Caco-2 (cell line): ENCODE measurements at regions not wholly inside any gene's neighbourhood (a gene's known extent, or its start where the extent isn't known, plus 50 kb on each side); places are given as distances from the start of the nearest gene placed in this dataset.
A peak's percentile ranks its signal among the peaks of the same experiment; 100 is the strongest.

ENCODE experiments used
- BruUV-seq: library from RNA; stranded (reverse); fragments of 400-500 nt; replicated peaks from 2 replicates; lab custom pipeline; 2021; lab: Mats Ljungman, UMichigan
- CTCF ChIA-PET: fragments of 300-600 bp; sonication (Branson Sonifier 250); formaldehyde crosslinking; loops from one replicate; lab custom pipeline; 2022; ENCODE audit warnings: antibody characterized with exemption; lab: Charles Lee
- POLR2A ChIA-PET: fragments of 300-600 bp; sonication (Branson Sonifier 250); formaldehyde crosslinking; loops from one replicate; lab custom pipeline; 2022; ENCODE audit warnings: antibody characterized with exemption; lab: Charles Lee
- DNase-seq, 2 experiments: peaks; one replicate each; pipeline versions ENCODE4 v3.0.0 to v3.0.0-alpha.2; 2020 to 2022
- H3K27me3 ChIP-seq: replicated peaks from 2 replicates; pipeline ENCODE4 v1.6.0; 2011; ENCODE audit warnings: low read length; ENCODE audit not compliant: control insufficient read depth, insufficient read depth
- H3K36me3 ChIP-seq: 2 replicates; pipeline ENCODE4 v1.5.1; 2011; ENCODE audit warnings: low read length; ENCODE audit not compliant: control insufficient read depth, insufficient read depth
- H3K4me1 ChIP-seq: fragments of 250-450 bp; sonication (Bioruptor Pico); 2 replicates; pipeline ENCODE4 v1.5.1; 2020; ENCODE audit warnings: mild to moderate bottlenecking
- H3K4me3 ChIP-seq: 2 replicates; pipeline ENCODE4 v1.5.1; 2011; ENCODE audit warnings: low read depth, mild to moderate bottlenecking, control low read depth, low read length
- H3K9me3 ChIP-seq: fragments of 250-450 bp; sonication (Bioruptor Pico); 2 replicates; pipeline ENCODE4 v1.5.1; 2020; ENCODE audit warnings: mild to moderate bottlenecking, moderate library complexity
- H3K27ac Mint-ChIP-seq: one replicate; pipeline ENCODE4 v1.8.0; 2022; ENCODE audit warnings: mixed read lengths; ENCODE audit not compliant: unreplicated experiment
- H3K27me3 Mint-ChIP-seq: one replicate; pipeline ENCODE4 v1.8.0; 2022; ENCODE audit warnings: mixed read lengths; ENCODE audit not compliant: insufficient read depth, unreplicated experiment
- H3K36me3 Mint-ChIP-seq: one replicate; pipeline ENCODE4 v1.8.0; 2022; ENCODE audit warnings: mild to moderate bottlenecking, mixed read lengths; ENCODE audit not compliant: insufficient read depth, unreplicated experiment
- H3K4me1 Mint-ChIP-seq: one replicate; pipeline ENCODE4 v1.8.0; 2022; ENCODE audit warnings: low read depth, mixed read lengths; ENCODE audit not compliant: unreplicated experiment
- H3K4me3 Mint-ChIP-seq: one replicate; pipeline ENCODE4 v1.8.0; 2022; ENCODE audit warnings: mild to moderate bottlenecking, moderate library complexity, mixed read lengths; ENCODE audit not compliant: unreplicated experiment
- H3K9me3 Mint-ChIP-seq: one replicate; pipeline ENCODE4 v1.8.0; 2022; ENCODE audit warnings: mixed read lengths; ENCODE audit not compliant: unreplicated experiment
- intact Hi-C: fragments of 100-400 bp; cut with micrococcal nuclease; formaldehyde crosslinking; loops from one replicate; pipeline ENCODE4 v1.10.0; 2022; ENCODE audit not compliant: unreplicated experiment
- TF ChIP-seq, protein P1 (sequence below), 2 experiments: fragments of 200-600 bp in 1 of 2; IDR thresholded peaks; 1 replicate in 1 of 2; 2 replicates in 1 of 2; pipeline versions ENCODE4 v1.5.1 to v1.8.0; 2011 to 2022; ENCODE audit warnings: antibody characterized with exemption in 1 of 2, control low read depth in 1 of 2, inconsistent platforms in 1 of 2, low read depth in 1 of 2, low read length in 1 of 2, mild to moderate bottlenecking in 1 of 2, moderate library complexity in 1 of 2; ENCODE audit not compliant: insufficient read depth in 1 of 2, severe bottlenecking in 1 of 2, unreplicated experiment in 1 of 2

DNA sequence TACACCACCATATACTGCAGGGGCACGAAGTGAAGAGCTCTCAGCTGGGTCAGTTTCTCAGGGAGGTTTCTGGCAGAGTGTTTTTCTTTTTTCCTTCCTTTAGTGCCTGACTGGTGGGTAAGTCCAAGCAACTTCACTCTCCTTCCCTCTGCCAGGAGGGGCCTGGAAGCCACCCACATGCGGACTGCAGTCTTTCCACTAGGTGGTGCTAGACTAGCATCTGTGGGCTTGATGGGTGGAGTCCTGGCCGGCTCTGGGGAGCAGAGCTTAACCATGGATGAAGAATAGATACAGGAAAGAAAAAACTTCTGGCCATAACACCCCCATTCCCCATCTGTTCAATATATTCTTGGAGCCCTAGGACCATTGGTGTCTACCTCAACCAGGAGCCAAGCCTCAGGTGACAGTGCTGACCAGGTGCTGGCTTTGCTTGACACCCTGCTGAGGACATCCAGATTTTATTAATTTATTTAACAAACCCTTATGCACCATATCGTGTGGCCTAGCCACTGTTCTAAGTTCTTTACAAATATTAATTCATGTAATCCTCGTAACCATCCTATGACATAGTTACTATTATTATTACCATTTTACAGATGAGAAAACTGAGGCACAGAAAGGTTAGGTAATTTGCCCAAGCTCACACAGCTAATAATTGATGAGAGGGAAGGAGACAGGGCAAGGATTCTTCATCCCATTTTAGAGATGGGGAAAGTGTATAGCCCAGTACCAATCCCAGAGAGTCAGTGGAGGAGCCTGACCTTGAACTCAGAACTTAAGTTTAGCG is 126.7 kb upstream of the CSF3R start:
- no peaks in the 10 kb centered on the region for H3K36me3 ChIP-seq
- H3K9me3 ChIP-seq = no peaks in the 10 kb centered on the region
- Mint-ChIP-seq H3K27me3 (peaks cover 6% of the 10 kb centered on the region), H3K9me3 (no peaks in the 10 kb centered on the region), H3K4me1 (no peaks in the 10 kb centered on the region), H3K4me3 (no peak overlapping the region), H3K36me3 (no peaks in the 10 kb centered on the region), H3K27ac (no peak overlapping the region)
- TF ChIP-seq, protein P1, sequence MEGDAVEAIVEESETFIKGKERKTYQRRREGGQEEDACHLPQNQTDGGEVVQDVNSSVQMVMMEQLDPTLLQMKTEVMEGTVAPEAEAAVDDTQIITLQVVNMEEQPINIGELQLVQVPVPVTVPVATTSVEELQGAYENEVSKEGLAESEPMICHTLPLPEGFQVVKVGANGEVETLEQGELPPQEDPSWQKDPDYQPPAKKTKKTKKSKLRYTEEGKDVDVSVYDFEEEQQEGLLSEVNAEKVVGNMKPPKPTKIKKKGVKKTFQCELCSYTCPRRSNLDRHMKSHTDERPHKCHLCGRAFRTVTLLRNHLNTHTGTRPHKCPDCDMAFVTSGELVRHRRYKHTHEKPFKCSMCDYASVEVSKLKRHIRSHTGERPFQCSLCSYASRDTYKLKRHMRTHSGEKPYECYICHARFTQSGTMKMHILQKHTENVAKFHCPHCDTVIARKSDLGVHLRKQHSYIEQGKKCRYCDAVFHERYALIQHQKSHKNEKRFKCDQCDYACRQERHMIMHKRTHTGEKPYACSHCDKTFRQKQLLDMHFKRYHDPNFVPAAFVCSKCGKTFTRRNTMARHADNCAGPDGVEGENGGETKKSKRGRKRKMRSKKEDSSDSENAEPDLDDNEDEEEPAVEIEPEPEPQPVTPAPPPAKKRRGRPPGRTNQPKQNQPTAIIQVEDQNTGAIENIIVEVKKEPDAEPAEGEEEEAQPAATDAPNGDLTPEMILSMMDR (IDR thresholded peaks at IDR 0.05; ENCODE audit: insufficient read depth in 1 of 2, low read depth in 1 of 2, low read length in 1 of 2, severe bottlenecking in 1 of 2, unreplicated experiment in 1 of 2) = peak; percentile 45 to 48
- intact Hi-C loops = no loop called here
- no peaks in the 10 kb centered on the region for H3K4me1 ChIP-seq
- ChIA-PET CTCF (no interaction called here), POLR2A (no interaction called here)
- H3K27me3 ChIP-seq = no peaks in the 10 kb centered on the region
- H3K4me3 ChIP-seq = no peak overlapping the region
- BruUV-seq = no TSS peak
- DNase-seq = peak; percentile 52 to 54

DNA sequence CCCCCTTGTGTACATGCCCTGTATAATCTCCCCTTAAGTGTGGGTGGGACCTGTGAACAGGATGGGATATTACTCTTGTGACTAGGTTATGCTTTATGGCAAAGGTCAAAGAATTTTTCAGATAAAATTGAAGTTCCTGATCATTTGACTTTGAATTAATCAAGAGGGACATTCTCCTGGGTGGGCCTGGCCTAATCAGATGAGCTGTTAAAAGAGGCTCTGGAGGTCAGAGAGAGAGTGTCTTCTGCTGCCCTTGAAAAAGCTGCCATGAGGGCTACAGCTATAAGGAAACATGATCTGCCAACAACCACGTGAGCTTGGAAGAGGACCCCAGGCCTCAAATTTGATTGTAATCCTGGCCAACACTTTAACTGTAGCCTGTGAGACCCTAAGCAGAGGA is 125.6 kb upstream of the CSF3R start:
- no peak overlapping the region for H3K4me3 Mint-ChIP-seq

DNA sequence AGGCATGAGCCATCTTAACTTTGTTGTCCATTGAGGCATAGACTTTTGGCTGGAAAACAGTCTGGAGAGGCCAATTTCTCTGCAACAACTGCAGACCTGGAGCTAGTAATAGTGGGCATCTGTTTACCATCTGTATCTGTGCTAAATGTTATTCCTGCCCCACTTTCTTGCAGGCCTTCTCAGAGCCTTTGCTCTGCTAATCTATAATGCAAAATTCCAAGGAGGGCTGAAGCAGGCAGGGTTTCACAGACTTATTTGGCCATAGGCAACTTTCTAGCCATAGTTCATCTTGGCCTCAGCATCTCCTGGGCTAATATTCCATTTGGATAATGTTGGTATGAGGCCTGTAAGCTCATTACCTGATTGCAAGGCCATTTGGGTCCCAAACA is 124.5 kb upstream of the CSF3R start:
- H3K27ac Mint-ChIP-seq = no peak overlapping the region
- no peaks in the 10 kb centered on the region for H3K4me1 ChIP-seq
- H3K4me3 ChIP-seq = no peak overlapping the region
- TF ChIP-seq, protein P1 (IDR thresholded peaks at IDR 0.05; ENCODE audit: insufficient read depth in 1 of 2, low read depth in 1 of 2, low read length in 1 of 2, severe bottlenecking in 1 of 2, unreplicated experiment in 1 of 2) = no peak
- H3K4me3 Mint-ChIP-seq = no peak overlapping the region
- H3K9me3 Mint-ChIP-seq = no peaks in the 10 kb centered on the region
- no peaks in the 10 kb centered on the region for H3K36me3 ChIP-seq
- POLR2A ChIA-PET = no interaction called here
- H3K36me3 Mint-ChIP-seq = no peaks in the 10 kb centered on the region
- no peaks in the 10 kb centered on the region for H3K27me3 ChIP-seq
- H3K27me3 Mint-ChIP-seq = peaks cover 10% of the 10 kb centered on the region
- intact Hi-C loops = no loop called here
- CTCF ChIA-PET = no interaction called here
- BruUV-seq = no TSS peak
- no peaks in the 10 kb centered on the region for H3K4me1 Mint-ChIP-seq
- no peak for DNase-seq
- no peaks in the 10 kb centered on the region for H3K9me3 ChIP-seq

More for the DNA sequence above, 125.6 kb upstream of the CSF3R start:
- intact Hi-C loops = no loop called here
- no peaks in the 10 kb centered on the region for H3K36me3 Mint-ChIP-seq
- H3K4me1 Mint-ChIP-seq = no peaks in the 10 kb centered on the region
- Histone ChIP-seq H3K9me3 (no peaks in the 10 kb centered on the region), H3K27me3 (no peaks in the 10 kb centered on the region), H3K36me3 (no peaks in the 10 kb centered on the region), H3K4me1 (no peaks in the 10 kb centered on the region), H3K4me3 (no peak overlapping the region)
- BruUV-seq = no TSS peak
- ChIA-PET CTCF (no interaction called here), POLR2A (no interaction called here)
- DNase-seq = no peak
- H3K27me3 Mint-ChIP-seq = peaks cover 6% of the 10 kb centered on the region
- no peak overlapping the region for H3K27ac Mint-ChIP-seq
- TF ChIP-seq, protein P1 (IDR thresholded peaks at IDR 0.05; ENCODE audit: insufficient read depth in 1 of 2, low read depth in 1 of 2, low read length in 1 of 2, severe bottlenecking in 1 of 2, unreplicated experiment in 1 of 2) = no peak
- no peaks in the 10 kb centered on the region for H3K9me3 Mint-ChIP-seq
